Activated T-helper 2 cell treated with anti-CD3 and anti-CD28 coated beads, Interferon-gamma antibody, Interleukin-2, Interleukin-4, amounts not matched to agents 10 μg/mL and 5 μg/mL and 100 μg/mL, durations not matched to agents 14 hours and 24 hours and 36 hours (primary cell): ENCODE measurements at regions not wholly inside any gene's neighbourhood (a gene's known extent, or its start where the extent isn't known, plus 50 kb on each side); places are given as distances from the start of the nearest gene placed in this dataset.

ENCODE experiments used
- DNase-seq: peaks from one replicate; pipeline ENCODE4 v3.0.0; 2021; ENCODE audit warnings: low spot score
- H3K27ac Mint-ChIP-seq: one replicate; pipeline ENCODE4 v1.8.0; 2021; ENCODE audit warnings: mixed read lengths
- H3K27me3 Mint-ChIP-seq: one replicate; pipeline ENCODE4 v1.8.0; 2021; ENCODE audit warnings: low read depth, mixed read lengths
- H3K36me3 Mint-ChIP-seq: one replicate; pipeline ENCODE4 v1.8.0; 2021; ENCODE audit warnings: low read depth, mixed read lengths
- H3K4me1 Mint-ChIP-seq: one replicate; pipeline ENCODE4 v1.8.0; 2021; ENCODE audit warnings: low read depth, mixed read lengths
- H3K4me3 Mint-ChIP-seq: one replicate; pipeline ENCODE4 v1.8.0; 2021; ENCODE audit warnings: low read depth, mild to moderate bottlenecking, moderate library complexity, mixed read lengths
- H3K9me3 Mint-ChIP-seq: one replicate; pipeline ENCODE4 v1.8.0; 2021; ENCODE audit warnings: mixed read lengths
- intact Hi-C: fragments of 100-400 bp; cut with micrococcal nuclease; formaldehyde crosslinking; loops from one replicate; pipeline ENCODE4 v1.15.1; 2023

DNA sequence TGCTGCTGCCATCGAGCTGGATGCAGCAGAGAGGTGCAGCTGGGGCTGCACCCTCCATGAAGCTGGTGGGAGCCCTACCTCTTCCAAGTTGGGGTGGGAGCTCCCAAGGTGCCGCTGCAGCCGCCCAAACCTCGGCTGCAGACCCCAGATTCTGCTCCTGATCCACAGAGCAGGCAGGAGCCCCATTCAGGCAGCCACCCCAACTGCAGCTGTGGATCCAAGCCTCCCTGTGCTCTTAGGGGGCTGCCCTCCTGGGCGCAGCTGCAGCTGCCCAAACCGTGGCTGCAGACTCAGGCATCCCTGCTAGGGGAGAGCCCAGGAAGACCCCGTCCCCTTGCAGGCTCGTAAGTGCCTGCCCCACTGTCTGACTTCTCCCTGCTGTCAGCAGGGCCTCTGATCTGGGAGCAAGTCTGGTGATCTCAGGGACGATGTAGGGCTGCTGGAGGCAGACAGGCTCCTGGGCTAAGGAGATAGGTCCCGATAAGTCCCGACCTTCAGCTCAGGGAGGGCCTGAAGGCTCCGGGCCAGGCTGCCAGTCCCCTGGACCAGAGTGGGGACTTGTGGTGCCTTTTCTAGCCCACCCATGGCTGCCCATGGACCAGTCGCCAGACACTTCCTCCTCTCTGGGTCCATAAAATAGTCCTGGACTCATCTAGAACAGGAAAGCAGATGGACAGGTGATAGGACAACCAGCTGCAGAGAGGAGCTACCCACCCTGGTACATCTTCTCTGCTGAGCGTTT, 767.1 kb upstream of the CDH7 start:
- no peaks in the 10 kb centered on the region for H3K9me3 Mint-ChIP-seq
- H3K27me3 Mint-ChIP-seq, result no peaks in the 10 kb centered on the region
- H3K4me1 Mint-ChIP-seq, result no peaks in the 10 kb centered on the region
- intact Hi-C loops, result no loop called here
- no peaks in the 10 kb centered on the region for H3K36me3 Mint-ChIP-seq
- no peak for DNase-seq
- H3K4me3 Mint-ChIP-seq, result no peak overlapping the region
- H3K27ac Mint-ChIP-seq, result no peak overlapping the region

DNA sequence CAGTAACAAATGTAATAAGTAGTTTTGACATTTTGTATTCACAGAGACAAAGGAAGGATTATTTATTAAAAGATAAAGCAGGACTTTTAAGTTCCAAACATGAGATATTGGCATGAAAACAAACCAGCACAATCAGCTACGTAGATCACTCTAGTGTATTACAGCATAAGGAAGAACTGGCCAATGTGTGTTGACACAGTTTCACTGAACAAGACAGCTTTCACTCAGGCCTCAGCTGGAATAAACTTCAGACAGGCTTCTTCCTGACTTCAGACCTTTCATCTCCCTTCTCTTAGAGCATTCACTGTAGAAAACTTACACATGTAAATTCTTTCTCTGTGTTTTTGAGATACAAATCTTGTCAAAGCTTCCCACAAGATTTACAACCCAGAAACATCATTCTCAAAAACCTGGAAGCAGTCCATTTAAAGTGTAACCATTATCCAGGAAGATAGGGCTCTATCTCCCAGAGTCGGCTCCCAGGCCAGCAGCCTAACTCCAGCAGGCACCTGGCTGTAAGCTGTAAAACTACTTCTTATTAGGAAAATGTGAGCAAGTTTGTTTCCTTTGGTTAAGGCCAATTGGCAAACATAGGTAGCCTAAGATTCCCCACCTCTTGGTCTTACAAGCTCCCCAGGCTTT, 768.3 kb upstream of the CDH7 start:
- no peak for DNase-seq
- Mint-ChIP-seq H3K36me3 (no peaks in the 10 kb centered on the region), H3K4me3 (no peak overlapping the region), H3K9me3 (peaks cover 6% of the 10 kb centered on the region), H3K4me1 (no peaks in the 10 kb centered on the region), H3K27ac (no peak overlapping the region), H3K27me3 (no peaks in the 10 kb centered on the region)
- intact Hi-C loops, result no loop called here

DNA sequence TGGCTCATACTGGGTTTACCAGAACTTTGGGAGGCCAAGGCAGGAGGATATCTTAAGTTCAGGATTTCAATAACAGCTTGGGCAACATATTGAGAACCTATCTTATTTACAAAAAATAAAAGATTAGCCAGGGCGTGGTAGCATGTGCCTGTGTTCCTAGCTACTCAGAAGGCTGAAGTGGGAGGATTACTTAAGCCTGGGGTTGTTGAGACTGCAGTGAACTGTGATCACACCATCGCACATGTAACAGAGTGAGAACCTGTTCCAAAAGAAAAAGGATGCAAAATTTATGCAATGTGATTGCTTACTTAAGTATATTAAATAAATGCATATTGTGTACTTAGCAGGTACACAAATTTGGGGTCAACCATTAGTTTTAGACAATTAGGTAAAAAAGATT, 768.9 kb upstream of the CDH7 start:
- intact Hi-C loops, result no loop called here
- H3K36me3 Mint-ChIP-seq, result no peaks in the 10 kb centered on the region
- peaks cover 12% of the 10 kb centered on the region for H3K9me3 Mint-ChIP-seq
- DNase-seq, result no peak
- no peaks in the 10 kb centered on the region for H3K4me1 Mint-ChIP-seq
- no peak overlapping the region for H3K4me3 Mint-ChIP-seq
- H3K27me3 Mint-ChIP-seq, result no peaks in the 10 kb centered on the region
- no peak overlapping the region for H3K27ac Mint-ChIP-seq

DNA sequence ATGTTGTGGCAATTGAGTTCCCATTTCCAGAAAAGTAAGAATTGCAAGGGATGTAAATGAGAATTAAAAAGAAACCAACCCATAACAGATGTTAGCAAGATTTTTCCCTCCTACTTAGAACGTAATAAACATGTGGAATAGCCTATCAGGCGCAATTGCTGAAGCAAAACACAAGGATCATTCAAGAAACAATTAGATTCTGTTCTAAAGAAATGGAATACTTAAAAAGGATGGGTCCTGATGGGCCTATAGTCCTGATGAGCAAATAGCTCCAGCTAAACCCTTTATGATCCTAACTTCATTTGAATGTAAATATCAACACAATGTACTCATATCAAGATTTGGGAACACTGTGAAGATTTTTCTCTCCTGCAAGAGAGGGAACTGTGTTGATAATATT, 771.0 kb upstream of the CDH7 start:
- Mint-ChIP-seq H3K36me3 (no peaks in the 10 kb centered on the region), H3K4me3 (no peak overlapping the region), H3K9me3 (peaks cover 17% of the 10 kb centered on the region), H3K27me3 (no peaks in the 10 kb centered on the region), H3K27ac (no peak overlapping the region), H3K4me1 (no peaks in the 10 kb centered on the region)
- intact Hi-C loops, result no loop called here
- DNase-seq, result no peak

DNA sequence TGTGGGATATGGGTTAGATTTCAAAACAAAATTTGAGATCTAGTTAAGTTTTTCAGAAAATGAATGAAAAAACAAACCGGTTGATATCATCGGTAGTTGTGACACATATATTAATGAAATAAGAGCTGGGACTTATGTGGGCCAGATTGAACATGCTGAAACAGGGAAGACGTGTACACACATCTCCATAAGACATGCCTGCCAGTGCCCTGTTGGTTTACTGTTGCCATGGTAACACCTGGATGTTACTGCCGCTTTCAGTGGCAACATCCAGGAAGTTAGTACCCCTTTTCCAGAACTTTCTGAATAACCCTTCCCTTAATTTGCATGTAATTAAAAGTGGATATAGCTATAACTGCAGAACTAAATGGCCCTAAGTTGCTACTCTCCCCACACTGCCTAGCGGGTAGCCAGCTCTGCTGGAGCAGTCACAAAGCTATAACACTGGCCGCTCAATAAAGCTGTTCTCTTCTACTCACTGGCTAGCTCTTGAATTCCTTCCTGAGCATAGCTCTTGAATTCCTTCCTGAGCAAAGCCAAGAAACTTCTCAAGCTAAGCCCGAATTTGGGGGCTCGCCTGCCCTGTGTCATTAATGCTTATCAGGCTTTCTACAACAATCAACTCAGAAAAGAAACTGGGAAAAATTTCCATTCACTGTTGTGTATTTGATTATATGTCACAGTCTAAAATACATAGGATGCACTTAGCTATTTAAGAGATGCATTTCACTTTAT, 776.3 kb upstream of the CDH7 start:
- intact Hi-C loops, result no loop called here

DNA sequence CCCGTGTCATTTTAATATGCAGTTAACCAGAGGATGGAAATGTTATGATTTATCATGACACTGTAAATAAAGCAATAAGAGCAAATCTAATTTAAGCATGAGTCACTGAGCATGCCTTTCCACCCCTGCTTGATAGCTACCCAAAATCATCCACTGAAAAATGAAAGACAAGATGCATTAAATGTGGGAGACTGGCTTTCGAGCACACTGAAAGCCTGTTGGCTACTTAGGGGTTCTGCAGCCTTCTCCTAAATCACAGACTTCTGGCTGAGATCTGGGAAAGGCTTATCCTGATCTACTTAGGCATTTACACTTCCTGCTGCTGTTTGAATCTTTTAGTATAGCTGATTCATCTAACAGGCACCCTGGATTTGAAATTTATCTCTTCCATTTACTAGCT, 778.3 kb upstream of the CDH7 start:
- H3K27me3 Mint-ChIP-seq, result no peaks in the 10 kb centered on the region
- H3K27ac Mint-ChIP-seq, result no peak overlapping the region
- DNase-seq, result no peak
- H3K4me3 Mint-ChIP-seq, result no peak overlapping the region
- H3K4me1 Mint-ChIP-seq, result no peaks in the 10 kb centered on the region
- peaks cover 18% of the 10 kb centered on the region for H3K9me3 Mint-ChIP-seq
- intact Hi-C loops, result no loop called here
- H3K36me3 Mint-ChIP-seq, result no peaks in the 10 kb centered on the region

More for the DNA sequence above, 776.3 kb upstream of the CDH7 start:
- no peaks in the 10 kb centered on the region for H3K36me3 Mint-ChIP-seq
- no peak overlapping the region for H3K27ac Mint-ChIP-seq
- no peak overlapping the region for H3K4me3 Mint-ChIP-seq
- no peaks in the 10 kb centered on the region for H3K4me1 Mint-ChIP-seq
- H3K9me3 Mint-ChIP-seq, result peaks cover 24% of the 10 kb centered on the region
- DNase-seq, result no peak
- no peaks in the 10 kb centered on the region for H3K27me3 Mint-ChIP-seq

DNA sequence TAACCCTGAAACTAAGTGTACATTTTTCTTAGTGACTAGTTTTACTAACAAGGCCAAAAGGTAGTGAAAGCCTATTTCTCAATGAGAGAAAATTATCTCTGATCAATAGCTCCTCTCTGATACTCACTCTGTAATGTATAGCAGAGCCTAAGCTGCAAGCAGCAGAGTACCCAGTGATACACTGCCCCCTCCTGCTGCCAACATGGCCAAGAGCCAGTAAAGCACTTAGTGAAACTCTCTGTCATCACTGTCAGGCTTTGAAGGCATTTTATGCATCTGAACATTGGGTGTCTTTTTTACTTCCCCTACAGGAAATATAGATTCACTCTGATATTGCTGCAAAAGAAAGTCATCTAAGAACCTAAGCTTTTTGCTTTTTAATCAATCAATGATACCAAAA, 784.1 kb upstream of the CDH7 start:
- Mint-ChIP-seq H3K27me3 (no peaks in the 10 kb centered on the region), H3K4me1 (no peaks in the 10 kb centered on the region), H3K27ac (no peak overlapping the region), H3K4me3 (no peak overlapping the region), H3K36me3 (no peaks in the 10 kb centered on the region), H3K9me3 (peaks cover 20% of the 10 kb centered on the region)
- intact Hi-C loops, result no loop called here
- DNase-seq, result no peak

DNA sequence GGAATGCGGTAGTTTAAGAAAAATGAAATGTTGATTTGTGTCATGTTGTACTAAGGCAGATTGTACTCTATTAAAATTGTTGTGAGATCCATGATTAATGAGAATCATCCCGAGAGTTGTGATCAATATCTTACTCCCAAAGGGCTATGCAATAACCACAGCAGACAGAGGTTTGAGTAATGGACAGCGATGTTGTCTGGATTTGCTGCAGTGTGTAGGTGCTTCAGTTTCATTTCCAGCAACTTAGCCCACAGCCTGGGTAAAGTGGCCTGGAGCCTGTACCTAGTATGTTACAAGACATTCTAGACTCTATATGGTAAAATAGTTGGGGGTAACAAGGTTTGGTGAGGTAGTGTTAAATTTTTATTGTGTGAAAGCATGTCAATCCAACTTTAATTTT, 794.3 kb upstream of the CDH7 start:
- Mint-ChIP-seq H3K36me3 (no peaks in the 10 kb centered on the region), H3K4me1 (no peaks in the 10 kb centered on the region), H3K27me3 (no peaks in the 10 kb centered on the region), H3K4me3 (no peak overlapping the region), H3K9me3 (peaks cover 15% of the 10 kb centered on the region), H3K27ac (no peak overlapping the region)
- intact Hi-C loops, result no loop called here
- DNase-seq, result no peak

DNA sequence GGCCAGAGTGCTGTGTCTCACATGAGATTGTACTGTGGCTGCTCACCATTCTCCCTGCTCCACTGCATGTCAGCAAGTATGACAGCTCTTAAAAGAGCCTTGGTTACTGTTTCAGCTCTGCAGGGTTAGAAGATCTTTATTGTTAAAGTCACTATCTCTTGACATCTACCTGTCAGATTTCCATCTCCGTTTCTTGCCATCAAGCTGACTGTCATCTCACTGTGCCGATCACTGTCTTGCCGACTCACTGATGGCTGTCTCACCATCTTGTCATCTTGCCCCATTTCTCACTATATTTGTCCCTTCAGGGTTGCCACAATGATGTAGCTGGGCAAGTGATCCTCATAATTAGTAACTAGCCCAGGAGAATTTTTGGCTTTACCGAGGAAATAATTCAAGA, 800.9 kb upstream of the CDH7 start:
- Mint-ChIP-seq H3K27me3 (no peaks in the 10 kb centered on the region), H3K4me3 (no peak overlapping the region), H3K4me1 (no peaks in the 10 kb centered on the region), H3K27ac (no peak overlapping the region), H3K36me3 (no peaks in the 10 kb centered on the region), H3K9me3 (peaks cover 50% of the 10 kb centered on the region)
- intact Hi-C loops, result no loop called here
- DNase-seq, result no peak

DNA sequence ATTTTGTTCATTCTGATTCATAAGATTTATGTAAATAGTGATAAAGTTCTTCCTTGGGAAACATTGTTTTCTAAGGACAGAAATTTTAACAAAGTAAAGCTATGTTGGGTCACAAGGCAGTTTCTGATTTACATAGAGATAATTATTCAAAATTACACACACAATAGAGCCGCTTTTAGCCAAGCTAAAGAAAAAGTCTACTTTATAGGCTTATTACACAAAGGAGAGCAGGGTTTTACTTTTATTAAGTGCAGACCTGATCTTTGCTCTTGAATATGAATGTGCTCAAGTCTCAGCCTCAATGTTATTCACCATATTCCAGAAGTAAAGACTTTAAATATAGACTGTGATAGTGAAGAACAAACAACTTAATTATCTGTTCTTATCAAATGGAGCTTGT, 787.8 kb upstream of the LINC00305 start:
- peaks cover 23% of the 10 kb centered on the region for H3K9me3 Mint-ChIP-seq
- DNase-seq, result no peak
- H3K27ac Mint-ChIP-seq, result no peak overlapping the region
- intact Hi-C loops, result no loop called here
- H3K36me3 Mint-ChIP-seq, result no peaks in the 10 kb centered on the region
- no peaks in the 10 kb centered on the region for H3K4me1 Mint-ChIP-seq
- H3K4me3 Mint-ChIP-seq, result no peak overlapping the region
- H3K27me3 Mint-ChIP-seq, result no peaks in the 10 kb centered on the region

DNA sequence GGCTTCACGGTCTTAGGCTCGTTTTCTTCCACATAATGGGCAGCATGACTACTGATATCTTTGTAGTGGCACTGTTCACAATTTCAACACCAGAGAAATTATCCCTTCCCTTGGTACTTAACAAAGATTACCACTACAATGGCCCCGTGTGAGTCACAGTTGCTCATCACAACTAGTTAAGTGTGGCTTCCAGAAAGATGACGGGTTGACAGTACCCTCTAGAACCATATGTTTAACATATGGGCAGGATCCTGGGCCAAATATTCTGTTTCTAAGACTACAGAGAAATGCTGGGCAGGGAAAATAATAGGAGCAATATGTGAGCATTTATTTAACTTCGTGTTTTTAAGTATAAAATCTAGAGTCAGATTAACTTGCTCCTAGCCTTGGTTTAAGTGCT, 780.1 kb upstream of the LINC00305 start:
- intact Hi-C loops, result no loop called here
- no peaks in the 10 kb centered on the region for H3K36me3 Mint-ChIP-seq
- no peaks in the 10 kb centered on the region for H3K4me1 Mint-ChIP-seq
- H3K9me3 Mint-ChIP-seq, result peaks cover 18% of the 10 kb centered on the region
- no peak overlapping the region for H3K27ac Mint-ChIP-seq
- DNase-seq, result no peak
- no peaks in the 10 kb centered on the region for H3K27me3 Mint-ChIP-seq
- no peak overlapping the region for H3K4me3 Mint-ChIP-seq

DNA sequence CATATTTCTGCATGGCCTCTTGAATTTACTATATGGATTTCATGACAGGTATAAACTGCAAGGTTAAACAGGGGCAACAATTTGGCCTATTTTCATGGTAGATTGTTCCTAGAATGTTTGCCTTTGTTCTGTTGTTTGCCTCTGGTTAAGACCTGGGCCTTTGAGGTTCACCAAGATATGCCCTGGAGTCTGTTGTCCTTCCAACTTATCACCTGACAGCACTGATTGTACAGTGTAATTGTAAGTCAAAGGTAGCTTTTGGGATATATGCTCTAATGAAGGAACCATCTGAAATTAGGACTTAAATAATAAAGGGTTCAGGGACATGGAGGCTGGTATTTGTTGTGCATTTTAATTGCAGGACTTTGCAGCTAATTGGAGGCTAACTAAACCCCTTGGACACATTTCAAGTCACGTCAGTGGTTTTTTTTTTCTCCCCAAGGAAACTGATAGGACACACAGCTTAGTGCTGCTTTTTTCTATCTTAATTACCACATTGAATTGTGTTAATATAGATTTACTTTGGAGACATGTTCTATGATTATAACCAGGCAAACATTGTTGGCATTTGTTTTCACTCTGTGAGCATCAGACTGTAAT, 771.2 kb upstream of the LINC00305 start:
- DNase-seq, result no peak
- no peak overlapping the region for H3K27ac Mint-ChIP-seq
- no peak overlapping the region for H3K4me3 Mint-ChIP-seq
- no peaks in the 10 kb centered on the region for H3K27me3 Mint-ChIP-seq
- no peaks in the 10 kb centered on the region for H3K4me1 Mint-ChIP-seq
- intact Hi-C loops, result no loop called here
- peaks cover 19% of the 10 kb centered on the region for H3K9me3 Mint-ChIP-seq
- H3K36me3 Mint-ChIP-seq, result no peaks in the 10 kb centered on the region

DNA sequence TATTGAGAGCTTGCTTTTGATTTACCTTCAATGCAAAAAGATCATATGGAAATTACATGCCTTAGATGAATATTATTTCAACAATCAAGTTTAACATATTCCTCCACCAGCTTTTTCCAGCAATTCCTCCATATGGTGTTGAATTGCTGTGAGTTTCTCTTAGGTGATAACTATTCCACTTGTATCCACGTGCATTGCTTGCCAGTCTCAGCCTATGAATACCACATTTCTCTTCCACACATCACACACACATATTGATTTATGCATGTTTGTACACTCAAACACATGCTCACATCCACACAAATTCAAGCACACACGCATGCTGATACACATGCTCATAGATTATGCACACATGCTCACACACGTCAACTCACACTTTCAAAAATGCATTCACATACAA, 770.0 kb upstream of the LINC00305 start:
- intact Hi-C loops, result no loop called here
- Mint-ChIP-seq H3K4me3 (no peak overlapping the region), H3K4me1 (no peaks in the 10 kb centered on the region), H3K27me3 (no peaks in the 10 kb centered on the region), H3K36me3 (no peaks in the 10 kb centered on the region), H3K9me3 (peaks cover 13% of the 10 kb centered on the region), H3K27ac (no peak overlapping the region)
- no peak for DNase-seq
